ENCODE measurements at regions not wholly inside any gene's neighbourhood (a gene's known extent, or its start where the extent isn't known, plus 50 kb on each side); places are given as distances from the start of the nearest gene placed in this dataset.

DNA sequence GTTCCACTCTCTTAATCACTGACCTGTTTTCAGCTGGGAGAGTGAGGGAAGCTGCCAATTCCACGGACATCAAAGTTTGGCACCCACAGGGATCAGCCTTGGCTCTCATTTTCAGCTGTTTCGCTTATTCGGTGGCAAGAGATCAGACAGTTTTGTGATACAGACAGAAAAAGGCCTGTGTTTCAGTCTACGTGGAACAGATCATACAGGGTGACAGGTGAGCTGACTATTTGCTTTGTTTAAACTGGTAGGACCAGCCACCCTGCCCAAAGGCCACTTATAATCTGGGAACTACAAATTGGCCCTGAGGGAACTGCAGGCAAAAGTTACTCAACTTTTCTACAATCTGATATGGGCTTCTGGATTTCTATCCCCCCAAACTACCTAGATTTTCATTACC is 128.6 kb downstream of the ZNF467 start:
- Histone ChIP-seq H2AFZ (ENCODE audit: low read depth, low read length) (no peak overlapping the region), H3K4me2 (ENCODE audit: insufficient read depth, low read length) (no peak overlapping the region), H3K27ac (ENCODE audit: insufficient read depth, low read depth, low read length) (no peak overlapping the region), H3K9me1 (replicated peaks; ENCODE audit: control insufficient read depth, extremely low read depth, insufficient read depth, low read length) (no peaks in the 10 kb centered on the region), H3K9me3 (replicated peaks; ENCODE audit: control insufficient read depth, insufficient read depth, low read length) (no peaks in the 10 kb centered on the region), H3K27me3 (ENCODE audit: control insufficient read depth in 2 of 2, insufficient read depth in 2 of 2, low read length in 2 of 2) (peaks cover 0 to 3% of the 10 kb centered on the region in 2 experiments), H3K4me1 (ENCODE audit: control insufficient read depth, extremely low read depth, insufficient read depth, low read length) (no peaks in the 10 kb centered on the region), H3K4me3 (replicated peaks in 1 of 3; ENCODE audit: insufficient read depth in 1 of 3, low read depth in 1 of 3, low read length in 3 of 3) (no peak overlapping the region), H3K36me3 (ENCODE audit: control insufficient read depth in 2 of 2, extremely low read depth in 1 of 2, insufficient read depth in 2 of 2, low read length in 2 of 2) (no peaks in the 10 kb centered on the region), H3K9ac (replicated peaks; ENCODE audit: extremely low read depth, insufficient read depth, low read length) (no peak overlapping the region), H3K79me2 (ENCODE audit: control insufficient read depth, insufficient read depth, low read length) (no peaks in the 10 kb centered on the region), H4K20me1 (replicated peaks; ENCODE audit: control insufficient read depth, extremely low read depth, insufficient read depth, low read length) (no peaks in the 10 kb centered on the region)
- no peak for FAIRE-seq
- dilution Hi-C loops (cut with MboI; ENCODE audit: extremely low pct_ligation_motif_present, low sequenced_read_pairs) (no loop called here), intact Hi-C loops (cut with micrococcal nuclease) (no loop called here)
- CTCF ChIA-PET, result interaction anchor here (1.3 kb wide), 1 partner anchor 46 kb away, joined by 3 read pairs; no protein-coding TSS in a partner anchor
- TF ChIP-seq MYC (IDR thresholded peaks at IDR 0.05; ENCODE audit: low read depth, low read length), result no peak
- TF ChIP-seq JUN (IDR thresholded peaks at IDR 0.05; ENCODE audit: borderline replicate concordance, insufficient read depth, insufficient read length, low read depth), result no peak
- TF ChIP-seq POLR2A (IDR thresholded peaks at IDR 0.05; ENCODE audit: low read depth, low read length), result no peak
- TF ChIP-seq GATA2 (IDR thresholded peaks at IDR 0.05; ENCODE audit: insufficient read depth, insufficient read length, low read depth, low read length), result no peak
- TF ChIP-seq FOS (IDR thresholded peaks at IDR 0.05; ENCODE audit: borderline replicate concordance, insufficient read depth, low read length), result no peak
- no peak for TF ChIP-seq EZH2 (IDR thresholded peaks at IDR 0.05; ENCODE audit: borderline replicate concordance, low read depth, low read length, severe bottlenecking)
- TF ChIP-seq POLR2AphosphoS5 (IDR thresholded peaks at IDR 0.05; ENCODE audit: insufficient read depth, low read depth, low read length), result no peak
- POLR2A ChIA-PET, result no interaction called here
- DNase-seq (ENCODE audit: low read depth, low spot score), result no peak
- no TSS peak for BruUV-seq (replicated peaks)

DNA sequence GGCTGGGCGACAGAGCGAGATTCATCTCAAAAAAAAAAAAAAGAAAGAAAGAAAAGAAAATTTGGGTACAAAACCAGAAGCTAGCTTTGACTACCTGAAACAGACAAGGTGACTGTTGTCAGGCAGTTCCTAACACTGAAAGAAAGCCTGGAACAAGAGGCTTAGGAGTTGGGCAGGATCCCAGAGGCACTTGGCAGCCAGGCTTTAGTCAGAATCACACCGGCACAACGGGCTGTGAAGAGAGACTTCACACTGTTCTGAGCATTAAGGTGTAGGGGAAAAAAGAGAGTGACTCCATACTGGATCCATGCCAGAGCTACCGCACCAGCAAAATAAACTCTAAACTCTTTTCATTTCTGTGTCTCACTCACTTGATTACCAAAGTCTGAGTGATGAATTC is 130.8 kb downstream of the ZNF467 start:
- Histone ChIP-seq H4K20me1 (replicated peaks; ENCODE audit: control insufficient read depth, extremely low read depth, insufficient read depth, low read length) (no peaks in the 10 kb centered on the region), H3K4me2 (ENCODE audit: insufficient read depth, low read length) (no peak overlapping the region), H3K36me3 (ENCODE audit: control insufficient read depth in 2 of 2, extremely low read depth in 1 of 2, insufficient read depth in 2 of 2, low read length in 2 of 2) (no peaks in the 10 kb centered on the region), H3K9me1 (replicated peaks; ENCODE audit: control insufficient read depth, extremely low read depth, insufficient read depth, low read length) (no peaks in the 10 kb centered on the region), H3K27ac (ENCODE audit: insufficient read depth, low read depth, low read length) (no peak overlapping the region), H3K9ac (replicated peaks; ENCODE audit: extremely low read depth, insufficient read depth, low read length) (no peak overlapping the region), H2AFZ (ENCODE audit: low read depth, low read length) (no peak overlapping the region), H3K79me2 (ENCODE audit: control insufficient read depth, insufficient read depth, low read length) (no peaks in the 10 kb centered on the region), H3K4me3 (replicated peaks in 1 of 3; ENCODE audit: insufficient read depth in 1 of 3, low read depth in 1 of 3, low read length in 3 of 3) (no peak overlapping the region), H3K4me1 (ENCODE audit: control insufficient read depth, extremely low read depth, insufficient read depth, low read length) (no peaks in the 10 kb centered on the region), H3K27me3 (ENCODE audit: control insufficient read depth in 2 of 2, insufficient read depth in 2 of 2, low read length in 2 of 2) (no peaks in the 10 kb centered on the region), H3K9me3 (replicated peaks; ENCODE audit: control insufficient read depth, insufficient read depth, low read length) (no peaks in the 10 kb centered on the region)
- POLR2A ChIA-PET, result no interaction called here
- TF ChIP-seq JUN (IDR thresholded peaks at IDR 0.05; ENCODE audit: borderline replicate concordance, insufficient read depth, insufficient read length, low read depth), result no peak
- TF ChIP-seq, protein P1, sequence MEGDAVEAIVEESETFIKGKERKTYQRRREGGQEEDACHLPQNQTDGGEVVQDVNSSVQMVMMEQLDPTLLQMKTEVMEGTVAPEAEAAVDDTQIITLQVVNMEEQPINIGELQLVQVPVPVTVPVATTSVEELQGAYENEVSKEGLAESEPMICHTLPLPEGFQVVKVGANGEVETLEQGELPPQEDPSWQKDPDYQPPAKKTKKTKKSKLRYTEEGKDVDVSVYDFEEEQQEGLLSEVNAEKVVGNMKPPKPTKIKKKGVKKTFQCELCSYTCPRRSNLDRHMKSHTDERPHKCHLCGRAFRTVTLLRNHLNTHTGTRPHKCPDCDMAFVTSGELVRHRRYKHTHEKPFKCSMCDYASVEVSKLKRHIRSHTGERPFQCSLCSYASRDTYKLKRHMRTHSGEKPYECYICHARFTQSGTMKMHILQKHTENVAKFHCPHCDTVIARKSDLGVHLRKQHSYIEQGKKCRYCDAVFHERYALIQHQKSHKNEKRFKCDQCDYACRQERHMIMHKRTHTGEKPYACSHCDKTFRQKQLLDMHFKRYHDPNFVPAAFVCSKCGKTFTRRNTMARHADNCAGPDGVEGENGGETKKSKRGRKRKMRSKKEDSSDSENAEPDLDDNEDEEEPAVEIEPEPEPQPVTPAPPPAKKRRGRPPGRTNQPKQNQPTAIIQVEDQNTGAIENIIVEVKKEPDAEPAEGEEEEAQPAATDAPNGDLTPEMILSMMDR (IDR thresholded peaks at IDR 0.05; ENCODE audit: extremely low read depth in 1 of 2, insufficient read depth in 1 of 2, low read depth in 1 of 2, low read length in 2 of 2), result no peak
- no peak for TF ChIP-seq MYC (IDR thresholded peaks at IDR 0.05; ENCODE audit: low read depth, low read length)
- no peak for FAIRE-seq
- DNase-seq (ENCODE audit: low read depth, low spot score), result no peak
- CTCF ChIA-PET, result interaction anchor here (1.2 kb wide), 1 partner anchor 20 kb away, joined by 3 read pairs; no protein-coding TSS in a partner anchor
- dilution Hi-C loops (cut with MboI; ENCODE audit: extremely low pct_ligation_motif_present, low sequenced_read_pairs) (no loop called here), intact Hi-C loops (cut with micrococcal nuclease) (no loop called here)
- BruUV-seq (replicated peaks), result no TSS peak
